Thyroid gland (tissue), 4 donors: ENCODE measurements at regions not wholly inside any gene's neighbourhood (a gene's known extent, or its start where the extent isn't known, plus 50 kb on each side); places are given as distances from the start of the nearest gene placed in this dataset.

Experiments
- POLR2A ChIP-seq, 2 donors: fragments of 450-650 bp; IDR thresholded peaks; one replicate each; pipeline ENCODE4 v1.6.1; 2017; ENCODE audit warnings: antibody characterized with exemption in 2 of 2, mild to moderate bottlenecking in 2 of 2, moderate library complexity in 1 of 2
- TF ChIP-seq, protein P1 (sequence below), 6 experiments: fragments of 200-600 bp in 3 of 6; fragments of 450-650 bp in 3 of 6; sonication (generic) in 3 of 6; IDR thresholded peaks; one replicate each; pipeline ENCODE4 v1.5.1; 2016 to 2019; ENCODE audit warnings: antibody characterized with exemption in 6 of 6, mild to moderate bottlenecking in 2 of 6, inconsistent platforms in 1 of 6, moderate library complexity in 1 of 6

DNA sequence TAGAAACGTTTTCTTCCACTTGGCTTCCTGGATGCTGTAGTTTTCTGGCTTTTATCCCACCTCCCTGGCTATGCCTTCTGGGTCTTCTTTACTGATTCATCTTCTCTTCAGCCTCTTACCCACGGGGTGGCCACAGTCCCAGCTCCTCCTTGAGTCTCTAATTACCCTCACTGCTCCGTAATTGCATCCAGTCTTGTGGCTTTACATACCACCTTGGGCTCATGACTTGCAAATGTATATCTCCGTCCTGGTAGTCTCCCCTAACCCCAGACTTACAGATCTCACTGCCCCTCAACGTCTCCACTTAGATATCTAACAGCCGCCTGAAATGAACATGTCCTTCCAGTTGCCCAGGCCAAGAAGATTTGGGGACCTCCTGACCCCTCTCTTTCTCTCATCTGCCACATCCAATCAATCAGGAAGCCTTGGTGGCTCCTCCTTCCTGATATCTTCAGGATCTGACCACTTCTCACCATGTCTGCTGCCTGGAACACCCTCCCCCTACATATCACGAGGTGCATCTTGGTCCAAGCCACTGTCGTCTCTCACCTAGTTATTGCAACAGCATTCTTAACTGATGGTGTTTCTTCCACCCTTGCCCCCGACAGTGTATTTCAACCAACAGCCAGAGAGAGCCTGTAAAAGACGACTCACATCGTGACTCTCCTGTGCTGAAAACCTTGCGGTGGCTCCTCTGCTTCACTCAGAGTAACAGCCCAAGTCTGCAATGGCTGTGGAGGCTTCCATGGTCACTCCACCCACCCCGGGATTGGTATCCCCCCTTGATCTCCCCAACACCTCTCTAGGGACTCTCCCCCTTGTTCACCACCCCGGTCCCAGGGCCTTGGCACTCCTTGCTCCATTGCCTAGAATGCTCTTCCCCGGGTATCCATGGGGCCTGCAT lies 219.0 kb upstream of the POU3F1 start:
- TF ChIP-seq, protein P1, sequence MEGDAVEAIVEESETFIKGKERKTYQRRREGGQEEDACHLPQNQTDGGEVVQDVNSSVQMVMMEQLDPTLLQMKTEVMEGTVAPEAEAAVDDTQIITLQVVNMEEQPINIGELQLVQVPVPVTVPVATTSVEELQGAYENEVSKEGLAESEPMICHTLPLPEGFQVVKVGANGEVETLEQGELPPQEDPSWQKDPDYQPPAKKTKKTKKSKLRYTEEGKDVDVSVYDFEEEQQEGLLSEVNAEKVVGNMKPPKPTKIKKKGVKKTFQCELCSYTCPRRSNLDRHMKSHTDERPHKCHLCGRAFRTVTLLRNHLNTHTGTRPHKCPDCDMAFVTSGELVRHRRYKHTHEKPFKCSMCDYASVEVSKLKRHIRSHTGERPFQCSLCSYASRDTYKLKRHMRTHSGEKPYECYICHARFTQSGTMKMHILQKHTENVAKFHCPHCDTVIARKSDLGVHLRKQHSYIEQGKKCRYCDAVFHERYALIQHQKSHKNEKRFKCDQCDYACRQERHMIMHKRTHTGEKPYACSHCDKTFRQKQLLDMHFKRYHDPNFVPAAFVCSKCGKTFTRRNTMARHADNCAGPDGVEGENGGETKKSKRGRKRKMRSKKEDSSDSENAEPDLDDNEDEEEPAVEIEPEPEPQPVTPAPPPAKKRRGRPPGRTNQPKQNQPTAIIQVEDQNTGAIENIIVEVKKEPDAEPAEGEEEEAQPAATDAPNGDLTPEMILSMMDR (IDR thresholded peaks at IDR 0.05): no peak
- TF ChIP-seq POLR2A (IDR thresholded peaks at IDR 0.05): no peak
